GM18873 (cell line): ENCODE measurements at regions not wholly inside any gene's neighbourhood (a gene's known extent, or its start where the extent isn't known, plus 50 kb on each side); places are given as distances from the start of the nearest gene placed in this dataset.

Experiments used
- ATAC-seq: cut with Tn5 transposase; IDR thresholded peaks from one replicate; pipeline ENCODE4 v1.9.1; 2021; ENCODE audit warnings: mild to moderate bottlenecking, moderate library complexity, moderate number of reproducible peaks; ENCODE audit not compliant: unreplicated experiment, low FRiP score

DNA sequence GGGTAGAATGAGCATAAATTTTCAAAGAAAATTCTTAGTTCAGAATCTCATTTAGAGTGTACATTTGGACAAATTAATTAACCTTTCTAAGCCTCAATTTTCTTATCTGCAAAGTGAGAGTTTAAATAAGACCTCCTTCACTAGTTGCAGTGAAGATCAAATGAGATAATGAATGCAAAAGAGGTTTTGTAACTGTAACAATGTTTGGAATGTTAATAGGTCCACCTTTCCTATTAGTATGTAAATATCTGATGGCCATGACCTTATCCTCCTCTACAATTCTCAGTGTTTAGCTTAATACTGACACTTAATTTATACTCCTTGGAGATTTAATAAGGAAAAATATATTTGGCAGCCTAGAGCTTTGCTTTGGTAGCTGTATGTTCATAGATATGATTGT lies 138.8 kb downstream of the GABRG1 start:
- no peak for ATAC-seq

DNA sequence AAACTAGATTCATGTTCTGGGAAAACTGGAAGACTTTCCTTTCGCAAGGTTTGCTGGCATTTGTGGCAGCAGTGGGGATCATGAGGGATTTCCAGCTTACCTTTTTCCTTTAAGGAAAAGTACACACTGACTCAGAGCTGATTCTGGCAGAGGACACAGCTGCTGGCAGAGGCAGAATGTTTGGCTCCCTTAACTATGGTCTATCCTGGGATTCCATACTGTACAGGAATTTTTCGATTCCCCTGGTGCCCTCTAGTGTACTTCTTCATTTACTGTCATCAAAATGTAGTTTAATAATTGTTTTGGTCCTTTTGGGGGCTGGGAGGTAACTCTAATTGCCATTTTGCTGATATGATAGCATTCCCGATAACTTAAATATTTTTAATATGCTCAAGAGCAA lies 152.7 kb downstream of the GABRG1 start:
- no peak for ATAC-seq

DNA sequence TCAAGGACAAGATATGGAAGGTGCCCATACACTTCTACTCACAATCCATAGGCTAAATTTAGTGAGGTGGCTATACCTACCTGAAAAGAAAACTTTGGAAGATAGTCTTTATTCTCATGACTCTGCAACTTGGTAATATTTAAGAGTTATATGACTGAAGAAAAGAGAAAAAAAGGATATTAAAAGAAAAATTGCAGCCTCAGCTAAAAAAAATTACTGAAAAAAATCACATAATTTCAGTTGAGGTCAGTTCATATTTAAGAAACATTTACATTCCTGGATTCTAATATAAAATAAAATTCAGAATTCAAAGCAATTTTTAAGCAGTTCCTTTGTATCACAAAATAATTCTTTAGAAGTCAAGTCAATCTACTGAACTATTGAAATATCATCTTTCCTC lies 166.5 kb downstream of the GABRG1 start:
- ATAC-seq, result no peak

DNA sequence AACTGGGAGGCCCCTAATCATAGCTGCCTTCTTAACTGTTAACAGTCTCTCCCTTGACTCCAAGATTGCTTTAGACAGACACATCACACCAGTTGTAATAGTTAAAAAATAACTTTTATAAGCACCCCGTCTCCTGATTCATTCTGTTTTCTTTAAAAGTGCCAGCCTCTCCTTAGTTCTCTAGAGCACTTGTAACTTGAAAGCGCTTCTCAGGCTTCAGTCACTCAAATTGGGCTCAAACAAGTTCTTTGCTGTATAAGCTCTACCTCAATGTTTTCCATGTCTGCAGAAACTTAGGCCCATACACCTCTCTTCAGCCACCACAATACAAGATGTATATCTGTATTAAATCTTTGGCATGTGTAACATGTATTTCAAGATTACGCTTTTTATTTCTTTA lies 169.6 kb downstream of the GABRG1 start:
- no peak for ATAC-seq

DNA sequence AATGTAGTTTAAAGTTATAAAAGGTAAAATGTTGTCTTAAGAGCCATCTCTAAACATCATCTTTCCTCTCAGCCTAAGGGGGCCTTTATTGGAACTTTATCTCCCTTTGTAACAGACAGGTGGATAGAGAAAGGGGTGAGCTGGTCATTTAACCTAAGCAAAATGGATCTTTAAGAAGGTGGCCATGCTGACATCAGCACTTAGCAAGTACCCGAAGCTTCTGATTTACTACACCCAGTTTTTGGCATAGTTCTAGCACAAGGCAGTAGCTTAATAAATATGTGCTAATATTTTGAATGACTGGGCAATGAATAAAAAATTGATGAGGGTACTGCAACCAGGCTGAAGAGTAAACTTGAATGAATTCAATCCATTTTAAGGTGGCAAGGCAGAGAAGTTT lies 172.7 kb downstream of the GABRG1 start:
- no peak for ATAC-seq

DNA sequence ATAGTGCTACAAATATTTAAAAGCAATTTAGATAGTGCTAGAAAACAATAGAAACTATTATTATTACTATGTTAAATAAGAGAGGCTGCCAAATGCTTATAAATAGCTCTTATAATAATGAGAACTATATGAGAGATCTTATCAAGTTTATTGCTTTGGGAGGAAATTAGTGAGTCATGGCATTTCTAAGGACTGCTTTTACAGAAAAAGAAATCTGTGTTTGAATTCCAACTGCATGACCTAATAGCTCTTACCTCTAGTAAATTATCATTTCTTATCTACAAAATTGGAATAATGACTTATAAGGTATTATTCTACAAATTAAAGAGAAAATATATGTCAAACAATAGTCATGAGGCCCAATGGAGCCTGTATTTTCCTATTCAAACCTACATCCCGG lies 177.2 kb downstream of the GABRG1 start:
- ATAC-seq, result no peak

DNA sequence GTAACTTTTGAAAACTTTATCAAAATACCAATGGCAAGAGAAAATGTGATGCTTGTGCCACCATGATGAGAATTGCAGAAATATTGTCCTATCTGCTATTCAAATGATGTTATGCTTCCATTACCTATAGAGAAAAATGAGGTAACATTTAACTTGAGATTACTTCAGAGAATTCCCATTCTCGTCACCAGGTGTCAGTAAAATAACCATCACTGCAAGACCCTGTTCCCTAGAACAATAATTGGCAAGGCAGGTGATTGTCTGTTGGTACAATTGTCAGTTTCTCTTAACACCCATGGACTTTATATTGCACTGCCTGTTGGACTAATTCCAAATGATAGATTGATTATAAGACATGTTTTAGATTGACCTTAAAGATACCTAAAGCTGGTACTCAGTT lies 179.9 kb downstream of the GABRG1 start:
- no peak for ATAC-seq

DNA sequence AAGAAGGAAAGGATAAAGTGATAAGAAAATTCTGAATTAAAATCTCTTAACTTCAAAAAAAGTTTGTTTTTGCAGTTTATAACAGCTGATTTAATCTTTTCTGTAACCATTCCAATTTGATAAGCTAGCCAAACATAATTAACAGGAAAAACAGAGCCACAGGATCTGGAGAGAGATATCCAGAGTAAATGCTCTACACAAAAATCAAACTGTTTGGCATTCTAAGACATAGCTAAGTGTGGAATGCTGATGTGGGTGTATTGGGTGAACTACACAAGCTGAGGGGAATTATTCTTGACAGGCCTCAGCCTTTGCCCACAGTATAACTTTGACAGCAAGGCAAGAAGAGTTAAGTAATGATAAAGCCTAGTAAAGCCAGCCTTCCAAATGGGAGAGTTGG lies 184.8 kb downstream of the GABRG1 start:
- ATAC-seq, result no peak

DNA sequence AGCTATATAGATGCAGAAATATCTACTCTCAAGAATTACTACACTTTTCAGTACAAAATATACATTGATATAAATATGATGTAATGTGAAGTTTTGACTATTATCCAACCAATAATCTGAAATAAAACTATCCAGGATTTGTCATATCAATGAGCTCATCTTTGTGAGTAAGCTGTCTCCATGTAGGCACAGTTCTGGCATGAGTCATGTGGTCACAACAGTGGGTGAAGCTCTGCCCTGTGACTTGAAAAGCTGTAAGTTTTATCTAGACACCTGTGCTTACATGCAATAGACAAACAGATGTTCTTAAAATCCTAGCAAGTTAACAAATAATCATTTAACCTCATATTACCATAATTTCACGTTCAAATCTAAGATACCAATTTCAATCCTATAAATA lies 192.7 kb downstream of the GABRG1 start:
- no peak for ATAC-seq

DNA sequence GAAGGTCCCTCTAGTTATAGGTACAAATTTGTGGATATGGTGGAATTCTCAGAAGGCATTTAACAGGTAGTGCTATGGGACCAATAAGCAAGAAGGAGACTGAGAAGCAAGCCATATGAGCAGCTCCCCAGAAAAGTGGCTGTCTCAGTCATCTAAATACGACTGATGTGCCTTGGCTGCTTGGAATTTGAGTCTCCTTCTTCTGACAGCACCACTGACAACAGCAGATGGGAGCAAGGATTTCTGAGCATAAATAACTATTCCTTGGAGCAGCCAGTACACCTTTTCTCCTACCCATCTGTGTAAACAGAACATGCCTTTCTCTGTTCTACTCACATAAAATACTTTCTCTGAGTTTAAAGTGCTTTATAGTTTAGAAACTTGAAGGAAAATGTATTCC lies 196.2 kb downstream of the GABRG1 start:
- ATAC-seq, result no peak

DNA sequence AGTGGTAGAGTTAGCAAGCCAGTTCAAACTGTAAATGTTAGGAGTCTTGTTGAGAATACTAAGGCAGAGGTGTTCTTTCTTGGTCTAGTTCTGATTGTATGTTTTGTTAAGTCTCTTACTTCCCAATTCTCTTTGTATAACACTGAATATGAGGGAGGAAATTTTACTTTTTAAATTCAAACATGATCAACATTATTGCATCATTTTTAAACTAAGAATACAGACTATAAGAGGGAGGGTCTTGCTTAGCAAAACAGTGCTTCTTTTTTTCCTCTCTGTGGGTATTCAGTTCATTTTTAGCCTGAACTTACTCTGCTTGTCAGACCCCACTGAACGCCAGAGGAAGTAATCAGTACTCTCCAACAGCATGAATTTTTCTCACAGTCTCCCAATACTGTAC lies 198.0 kb downstream of the GABRG1 start:
- ATAC-seq, result no peak

DNA sequence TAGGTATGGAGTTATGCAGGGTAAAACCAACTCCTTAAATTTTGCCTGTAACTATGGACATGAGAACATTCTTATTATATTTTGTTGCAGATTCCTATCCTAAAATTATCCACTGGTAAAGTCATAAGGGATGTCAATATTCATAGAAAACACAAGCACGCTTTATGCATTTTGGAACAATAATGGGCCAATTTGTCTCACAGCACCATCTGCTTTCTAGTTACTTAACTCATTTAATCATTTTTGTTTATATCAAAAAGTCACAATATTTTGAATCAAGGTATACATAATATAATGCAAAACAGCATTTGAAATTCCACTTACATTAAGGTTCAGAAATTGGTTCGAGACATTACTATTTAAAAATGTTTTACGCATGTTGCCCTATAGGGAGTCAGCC lies 203.0 kb downstream of the GABRG1 start:
- ATAC-seq, result no peak

DNA sequence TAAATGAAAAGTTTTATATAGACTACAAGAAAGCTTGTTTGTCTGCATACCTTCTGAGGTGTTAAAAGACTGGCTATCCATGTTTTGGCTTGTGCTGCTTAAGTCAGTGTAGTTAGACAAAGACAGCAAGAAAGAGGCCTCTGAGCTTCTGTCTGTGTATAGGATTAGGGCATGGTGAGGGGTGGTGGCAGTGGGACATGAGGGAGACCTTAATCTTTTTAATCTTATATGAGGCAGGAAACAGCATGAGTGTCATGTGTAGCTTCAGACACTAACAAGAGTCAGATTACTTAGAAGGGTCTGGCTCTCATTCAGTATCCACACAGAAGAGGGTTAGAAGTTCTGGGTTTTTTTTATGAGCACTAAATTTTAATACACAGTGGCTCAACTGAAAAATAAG lies 213.3 kb downstream of the GABRG1 start:
- ATAC-seq, result no peak

DNA sequence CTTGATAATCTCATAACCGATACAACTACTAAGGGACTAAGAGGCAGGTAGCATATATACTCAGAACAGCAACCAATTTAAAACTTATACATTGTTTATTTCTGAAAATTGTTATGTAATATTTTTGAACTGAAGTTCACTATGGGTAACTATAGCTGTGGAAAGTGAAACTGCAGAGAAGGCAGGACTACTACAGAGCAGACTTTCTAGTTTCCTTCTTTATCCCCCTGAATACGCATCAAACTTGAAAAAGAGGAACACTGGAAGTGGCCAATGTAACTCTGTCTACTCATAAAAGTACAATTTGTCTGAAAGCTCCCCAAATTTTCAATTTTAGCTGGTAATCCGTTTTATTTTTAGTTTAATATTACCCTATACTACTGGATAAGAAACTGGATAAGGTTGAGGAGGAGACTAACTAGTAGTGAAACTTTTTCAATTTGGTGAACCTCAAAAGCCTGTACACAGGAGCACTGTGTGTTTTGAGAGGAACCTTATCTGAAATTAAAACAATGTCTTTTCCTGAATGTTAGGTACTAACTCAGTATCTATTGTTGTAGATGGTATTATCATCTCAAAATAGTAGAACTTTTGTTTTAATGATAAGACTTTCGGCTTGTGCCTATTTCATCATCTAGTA lies 225.8 kb downstream of the GABRG1 start:
- no peak for ATAC-seq

DNA sequence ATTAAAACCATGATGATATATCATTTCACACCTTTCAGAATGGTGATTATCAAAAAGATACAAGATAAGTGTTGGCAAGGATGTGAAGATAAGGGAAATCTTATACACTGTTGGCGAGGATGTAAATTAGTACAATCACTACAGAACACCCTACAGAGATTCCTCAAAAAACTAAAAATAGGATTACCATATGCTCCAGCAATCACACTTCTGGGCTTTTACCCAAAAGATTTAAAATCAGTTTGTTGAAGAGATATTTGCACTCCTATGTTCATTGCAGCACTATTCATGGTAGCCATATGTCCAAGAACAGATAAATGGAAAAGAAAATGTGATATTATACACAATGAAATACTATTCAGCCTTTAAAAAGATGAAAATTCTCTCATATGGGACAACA lies 240.4 kb downstream of the GABRG1 start:
- no peak for ATAC-seq

DNA sequence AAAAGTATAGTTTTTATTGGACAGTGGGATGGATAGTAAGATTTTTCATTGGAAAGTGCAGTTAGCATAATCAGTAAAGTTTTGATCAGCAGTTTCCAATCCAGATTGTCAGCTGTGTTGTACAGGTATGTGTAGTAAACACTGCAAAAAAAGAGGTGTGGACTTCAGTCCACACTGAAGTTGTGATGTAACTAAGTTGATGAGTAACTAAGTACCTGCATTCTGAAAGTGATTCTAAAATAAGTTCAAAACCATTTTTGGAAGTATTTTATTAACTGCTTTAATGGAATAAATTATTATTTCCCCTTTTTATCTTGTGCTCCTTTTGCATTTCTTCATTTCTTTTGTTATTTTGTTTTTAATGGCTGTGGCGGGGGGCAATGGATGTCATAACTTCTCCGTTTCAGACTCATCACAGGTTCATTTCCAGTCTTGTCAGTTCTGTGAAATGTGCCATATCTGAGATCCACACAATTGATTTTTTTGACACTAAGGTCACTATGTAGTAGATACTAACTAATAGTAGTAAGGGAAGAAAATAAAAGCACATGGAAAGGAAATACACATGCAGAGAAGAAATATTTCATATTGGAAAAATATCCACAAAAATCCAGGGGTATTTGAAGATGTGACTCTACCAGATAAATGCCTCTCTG lies 247.5 kb downstream of the GABRG1 start:
- no peak for ATAC-seq

DNA sequence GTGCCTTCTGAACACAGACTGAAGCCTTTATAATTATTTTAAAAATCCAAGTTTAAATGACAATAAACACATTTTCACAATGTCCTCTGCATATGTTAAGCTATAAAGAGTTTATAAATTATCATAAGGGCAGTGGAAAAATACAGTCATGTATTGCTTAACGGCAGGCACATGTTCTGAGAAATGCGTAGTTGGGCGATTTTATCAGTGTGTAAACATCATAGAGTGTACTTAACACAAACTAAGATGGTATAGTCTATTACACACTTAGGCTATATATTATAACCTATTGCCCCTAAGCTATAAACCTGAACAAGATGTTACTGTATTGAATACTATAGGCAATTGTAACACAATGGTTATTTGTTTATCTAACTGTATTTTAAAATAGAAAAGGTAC lies 254.7 kb downstream of the GABRG1 start:
- ATAC-seq, result no peak

DNA sequence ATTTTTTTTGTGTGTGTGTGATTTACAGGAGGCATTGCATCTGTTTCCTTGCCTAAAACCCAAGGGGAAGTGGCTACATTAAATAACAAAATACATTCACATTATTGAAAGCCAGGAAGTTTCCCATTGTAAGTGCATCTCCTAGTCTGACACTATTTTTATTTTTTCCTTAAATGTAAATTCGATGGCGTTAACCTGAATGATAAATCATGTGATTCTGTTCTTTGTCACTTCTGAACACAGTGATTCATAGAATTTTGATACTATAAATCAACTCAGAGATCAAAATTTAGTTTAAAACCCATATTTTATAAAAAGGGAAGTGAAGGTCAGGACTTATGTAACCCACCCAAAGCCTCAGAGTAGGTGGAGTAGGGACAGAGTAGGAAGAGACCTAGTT lies 258.1 kb downstream of the GABRG1 start:
- no peak for ATAC-seq

DNA sequence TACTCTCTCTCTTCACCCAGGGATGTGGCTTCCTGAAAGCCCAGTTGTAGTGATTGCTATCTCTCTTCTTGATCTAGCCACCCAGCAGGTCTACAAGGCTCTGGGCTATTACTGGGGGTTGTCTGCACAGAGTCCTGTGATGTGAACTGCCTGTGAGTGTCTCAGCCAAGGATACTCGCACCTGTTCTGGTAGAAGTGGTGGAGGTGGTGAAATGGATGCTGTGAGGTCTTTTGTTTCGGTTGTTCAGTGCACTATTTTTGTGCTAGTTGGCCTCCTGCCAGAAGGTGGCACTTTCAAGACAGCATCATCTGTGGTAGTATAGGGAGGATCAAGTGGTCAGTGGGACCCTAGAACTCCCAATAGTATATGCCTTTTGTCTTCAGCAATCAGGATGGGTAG lies 268.0 kb downstream of the GABRG1 start:
- no peak for ATAC-seq

DNA sequence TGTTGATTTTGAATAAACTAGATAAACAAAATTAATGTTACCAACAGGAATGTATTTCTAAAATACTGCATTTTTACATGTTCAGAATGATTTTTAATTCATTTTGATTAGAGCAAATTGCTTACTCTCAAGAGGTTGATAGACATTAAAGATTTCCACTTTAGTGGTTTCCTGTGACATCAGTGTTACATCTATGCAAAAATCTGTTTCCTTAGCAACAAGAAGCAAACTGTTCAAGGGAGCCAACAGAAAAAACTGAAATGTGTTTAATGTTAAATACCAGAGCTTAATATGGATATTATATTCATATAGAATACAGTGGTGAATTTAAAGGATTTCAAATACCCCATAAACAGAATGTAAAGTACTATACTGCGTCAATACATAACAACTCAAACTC lies 277.8 kb downstream of the GABRG1 start:
- no peak for ATAC-seq

DNA sequence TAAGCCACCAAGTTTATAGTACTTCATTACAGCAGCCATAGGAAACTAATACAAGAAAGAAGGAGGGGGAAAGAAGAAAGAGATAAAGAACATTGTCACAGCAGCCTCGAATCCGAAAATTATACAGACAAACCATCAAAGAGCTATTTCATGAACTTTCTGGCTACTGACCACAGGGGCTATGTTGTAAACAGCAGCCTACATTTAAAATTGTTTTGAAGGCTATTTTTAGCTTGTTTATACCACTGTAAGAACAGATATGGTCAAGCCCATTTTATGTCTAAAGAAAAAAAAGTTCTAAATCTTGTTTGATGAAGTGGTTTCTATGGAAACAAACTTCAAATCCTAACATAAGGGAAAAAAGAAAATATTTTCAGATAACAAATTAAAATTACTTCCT lies 282.1 kb downstream of the GABRG1 start:
- ATAC-seq, result no peak

DNA sequence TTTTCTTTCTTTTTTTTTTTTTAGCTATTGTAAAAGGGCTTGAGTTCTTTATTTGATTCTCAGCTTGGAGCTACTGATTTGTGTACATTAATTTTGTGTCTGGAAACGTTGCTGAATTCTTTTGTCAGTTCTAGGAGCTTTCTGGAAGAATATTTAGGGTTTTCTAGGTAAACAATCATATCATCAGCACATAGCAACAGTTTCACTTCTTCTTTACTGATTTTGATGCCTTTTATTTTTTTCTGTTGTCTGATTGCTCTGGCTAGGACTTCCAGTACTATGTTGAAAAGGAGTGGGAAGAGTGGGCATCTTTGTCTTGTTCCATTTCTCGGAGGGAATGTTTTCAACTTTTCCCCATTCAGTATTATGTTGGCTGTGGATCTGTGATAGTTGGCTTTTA lies 292.2 kb downstream of the GABRG1 start:
- no peak for ATAC-seq

DNA sequence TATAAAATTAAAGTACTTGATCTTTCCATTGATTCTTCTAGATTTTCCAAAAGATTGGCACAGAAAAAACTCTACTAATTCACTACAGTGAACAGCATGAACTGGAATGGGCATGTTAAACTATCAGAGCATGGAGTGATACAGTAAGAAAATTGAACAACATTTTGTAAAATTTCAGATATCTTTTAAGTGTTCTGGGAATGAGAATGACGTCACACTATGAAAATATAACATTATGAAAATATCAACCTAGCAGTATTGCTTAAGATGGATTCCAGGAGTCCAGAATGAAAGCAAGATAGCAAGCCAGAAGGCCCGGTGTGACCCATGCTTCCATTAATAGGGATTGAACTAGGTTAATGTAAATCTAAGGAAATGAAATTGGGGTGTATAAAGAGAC lies 319.9 kb downstream of the GABRG1 start:
- no peak for ATAC-seq
